ENCODE measurements at regions not wholly inside any gene's neighbourhood (a gene's known extent, or its start where the extent isn't known, plus 50 kb on each side); places are given as distances from the start of the nearest gene placed in this dataset.

DNA sequence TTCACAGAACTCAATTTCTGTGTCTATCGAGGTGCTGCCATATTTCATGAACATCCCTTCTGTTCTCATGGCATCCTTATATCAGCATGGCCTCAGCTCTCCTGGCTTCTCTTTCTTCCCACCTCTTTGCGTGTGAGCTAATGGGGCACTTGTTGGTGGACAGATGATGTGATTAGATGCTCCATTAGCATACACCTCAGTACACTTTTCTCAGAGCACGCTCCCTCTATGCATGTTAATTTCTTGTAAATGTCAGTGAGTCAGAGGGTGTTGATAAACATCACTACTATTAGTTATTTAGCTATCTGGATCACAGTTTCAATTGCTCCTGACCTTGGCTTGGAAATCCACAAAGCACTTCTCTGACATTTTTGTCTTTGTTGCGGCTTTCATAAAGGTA, 159.4 kb downstream of the CD8B2 start:
- TF ChIP-seq, protein P1, sequence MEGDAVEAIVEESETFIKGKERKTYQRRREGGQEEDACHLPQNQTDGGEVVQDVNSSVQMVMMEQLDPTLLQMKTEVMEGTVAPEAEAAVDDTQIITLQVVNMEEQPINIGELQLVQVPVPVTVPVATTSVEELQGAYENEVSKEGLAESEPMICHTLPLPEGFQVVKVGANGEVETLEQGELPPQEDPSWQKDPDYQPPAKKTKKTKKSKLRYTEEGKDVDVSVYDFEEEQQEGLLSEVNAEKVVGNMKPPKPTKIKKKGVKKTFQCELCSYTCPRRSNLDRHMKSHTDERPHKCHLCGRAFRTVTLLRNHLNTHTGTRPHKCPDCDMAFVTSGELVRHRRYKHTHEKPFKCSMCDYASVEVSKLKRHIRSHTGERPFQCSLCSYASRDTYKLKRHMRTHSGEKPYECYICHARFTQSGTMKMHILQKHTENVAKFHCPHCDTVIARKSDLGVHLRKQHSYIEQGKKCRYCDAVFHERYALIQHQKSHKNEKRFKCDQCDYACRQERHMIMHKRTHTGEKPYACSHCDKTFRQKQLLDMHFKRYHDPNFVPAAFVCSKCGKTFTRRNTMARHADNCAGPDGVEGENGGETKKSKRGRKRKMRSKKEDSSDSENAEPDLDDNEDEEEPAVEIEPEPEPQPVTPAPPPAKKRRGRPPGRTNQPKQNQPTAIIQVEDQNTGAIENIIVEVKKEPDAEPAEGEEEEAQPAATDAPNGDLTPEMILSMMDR (conservative IDR thresholded peaks at IDR 0.05; ENCODE audit: low read length) = no peak
- TF ChIP-seq EZH2phosphoT487 (IDR thresholded peaks at IDR 0.05; ENCODE audit: borderline replicate concordance) = no peak

Measured in Loucy (cell line).